AG20443 (cell line): ENCODE measurements at regions not wholly inside any gene's neighbourhood (a gene's known extent, or its start where the extent isn't known, plus 50 kb on each side); places are given as distances from the start of the nearest gene placed in this dataset.
"Not testable (repeated sequence)": the region's sequence is repeated elsewhere in the genome, so short reads cannot be mapped to it uniquely, and the experiment has no call there.

ENCODE experiments used
- DNase-seq: peaks from one replicate; pipeline ENCODE4 v3.0.0; 2012; ENCODE audit warnings: low spot score, mixed read lengths

- DNase-seq, result no peak
Measured at GRCh38 chr13:103537616-103538015, 471.4 kb upstream of the SLC10A2 start.

GRCh38 chr13:103531278-103531677, 465.1 kb upstream of the SLC10A2 start:
- DNase-seq, result no peak

GRCh38 chr13:103528437-103528836, 462.2 kb upstream of the SLC10A2 start:
- no peak for DNase-seq

- no peak for DNase-seq
Measured at GRCh38 chr13:103525530-103525929, 459.3 kb upstream of the SLC10A2 start.

- DNase-seq, result no peak
Measured at GRCh38 chr13:103523858-103524257, 457.6 kb upstream of the SLC10A2 start.

GRCh38 chr13:103521532-103521931, 455.3 kb upstream of the SLC10A2 start:
- DNase-seq, result no peak

- no peak for DNase-seq
Measured at GRCh38 chr13:103517768-103518102, 451.5 kb upstream of the SLC10A2 start.

GRCh38 chr13:103517066-103517767, 451.0 kb upstream of the SLC10A2 start:
- DNase-seq, result no peak

- no peak for DNase-seq
Measured at GRCh38 chr13:103516015-103516795, 450.0 kb upstream of the SLC10A2 start.

- no peak for DNase-seq
Measured at GRCh38 chr13:103515410-103515809, 449.2 kb upstream of the SLC10A2 start.

- DNase-seq, result no peak
Measured at GRCh38 chr13:103514619-103515018, 448.4 kb upstream of the SLC10A2 start.

GRCh38 chr13:103514188-103514587, 448.0 kb upstream of the SLC10A2 start:
- DNase-seq, result no peak

- DNase-seq, result no peak
Measured at GRCh38 chr13:103510007-103510535, 443.9 kb upstream of the SLC10A2 start.

GRCh38 chr13:103497404-103497803, 431.2 kb upstream of the SLC10A2 start:
- no peak for DNase-seq

GRCh38 chr13:103487841-103488240, 421.6 kb upstream of the SLC10A2 start:
- no peak for DNase-seq

- no peak for DNase-seq
Measured at GRCh38 chr13:103473081-103473480, 406.9 kb upstream of the SLC10A2 start.

- no peak for DNase-seq
Measured at GRCh38 chr13:103471896-103472295, 405.7 kb upstream of the SLC10A2 start.

GRCh38 chr13:103469771-103470170, 403.6 kb upstream of the SLC10A2 start:
- no peak for DNase-seq

GRCh38 chr13:103466761-103467160, 400.5 kb upstream of the SLC10A2 start:
- no peak for DNase-seq

- DNase-seq, result not testable (repeated sequence)
Measured at GRCh38 chr13:103460246-103460645, 394.0 kb upstream of the SLC10A2 start.

GRCh38 chr13:103457050-103457449, 390.8 kb upstream of the SLC10A2 start:
- DNase-seq, result not testable (repeated sequence)

- no peak for DNase-seq
Measured at GRCh38 chr13:103451656-103452055, 385.4 kb upstream of the SLC10A2 start.

- no peak for DNase-seq
Measured at GRCh38 chr13:103443604-103444003, 377.4 kb upstream of the SLC10A2 start.
